ENCODE measurements at regions not wholly inside any gene's neighbourhood (a gene's known extent, or its start where the extent isn't known, plus 50 kb on each side); places are given as distances from the start of the nearest gene placed in this dataset.

GRCh38 chr20:39492223-39492797, 530.2 kb downstream of the DHX35 start:
- no peak for TF ChIP-seq CTCF (IDR thresholded peaks at IDR 0.05; ENCODE audit: control extremely low read depth in 1 of 3, insufficient read depth in 1 of 3, low read depth in 1 of 3, low read length in 3 of 3)
- no peak for TF ChIP-seq EZH2 (IDR thresholded peaks at IDR 0.05; ENCODE audit: low read depth, low read length, severe bottlenecking)
- no peak for TF ChIP-seq POLR2AphosphoS5 (IDR thresholded peaks at IDR 0.05; ENCODE audit: low read depth, low read length)
